Aorta (tissue), 5 donors: ENCODE measurements at regions not wholly inside any gene's neighbourhood (a gene's known extent, or its start where the extent isn't known, plus 50 kb on each side); places are given as distances from the start of the nearest gene placed in this dataset.

ENCODE experiments used
- ATAC-seq: fragments of 200-7000 bp; cut with Tn5 transposase; one replicate; pipeline ENCODE4 v1.9.1; 2022; ENCODE audit warnings: moderate library complexity; ENCODE audit not compliant: low FRiP score
- DNase-seq, 2 donors: peaks; one replicate each; pipeline ENCODE4 v3.0.0-alpha.2; 2020
- H3K27ac ChIP-seq, 2 donors: one replicate each; pipeline ENCODE4 v1.5.1; 2013; ENCODE audit warnings: low read length in 2 of 2, mild to moderate bottlenecking in 2 of 2, moderate library complexity in 2 of 2, control low read depth in 1 of 2, inconsistent platforms in 1 of 2, low read depth in 1 of 2
- H3K27me3 ChIP-seq, 2 donors: one replicate each; pipeline ENCODE4 v1.6.1; 2013; ENCODE audit warnings: control low read depth in 1 of 2, low read length in 1 of 2, mild to moderate bottlenecking in 1 of 2, moderate library complexity in 1 of 2; ENCODE audit not compliant: insufficient read depth in 2 of 2, control insufficient read depth in 1 of 2
- H3K36me3 ChIP-seq, 2 donors: one replicate each; pipeline ENCODE4 v1.6.1; 2013; ENCODE audit warnings: control low read depth in 1 of 2, low read length in 1 of 2, mild to moderate bottlenecking in 1 of 2; ENCODE audit not compliant: insufficient read depth in 2 of 2, control insufficient read depth in 1 of 2
- H3K4me1 ChIP-seq, 2 donors: one replicate each; pipeline ENCODE4 v1.6.1; 2013; ENCODE audit warnings: low read length in 2 of 2, control low read depth in 1 of 2, mild to moderate bottlenecking in 1 of 2, moderate library complexity in 1 of 2; ENCODE audit not compliant: insufficient read depth in 2 of 2, control insufficient read depth in 1 of 2
- H3K4me3 ChIP-seq, 2 donors: one replicate each; pipeline ENCODE4 v1.5.1; 2013; ENCODE audit warnings: low read length in 2 of 2, control low read depth in 1 of 2, mild to moderate bottlenecking in 1 of 2
- H3K9me3 ChIP-seq: one replicate; pipeline ENCODE4 v1.6.1; 2013; ENCODE audit warnings: mild to moderate bottlenecking, low read length; ENCODE audit not compliant: control insufficient read depth
- WGBS, 2 donors: extraction: QIAGEN DNeasy Blood & Tissue Kit; methylation state at CpG; one replicate each; pipeline ENCODE4 v1.1.7; 2013; 5-methylcytosine and 5-hydroxymethylcytosine counted together
- intact Hi-C, 2 donors: fragments of 100-400 bp; cut with DNase I; formaldehyde crosslinking; loops; one replicate each; pipeline versions ENCODE4 v1.14.2 to v1.15.0; 2022
- donor health status: healthy with polysubstance abuse.
- donor health status: Bipolar disorder and iron deficiency.
- donor health status: DM: no; HTN: no; CAD: no.
- donor health status: DM: no; HTN: no; CAD: no.
- donor health status: DM: yes; HTN: yes; CAD: no.

DNA sequence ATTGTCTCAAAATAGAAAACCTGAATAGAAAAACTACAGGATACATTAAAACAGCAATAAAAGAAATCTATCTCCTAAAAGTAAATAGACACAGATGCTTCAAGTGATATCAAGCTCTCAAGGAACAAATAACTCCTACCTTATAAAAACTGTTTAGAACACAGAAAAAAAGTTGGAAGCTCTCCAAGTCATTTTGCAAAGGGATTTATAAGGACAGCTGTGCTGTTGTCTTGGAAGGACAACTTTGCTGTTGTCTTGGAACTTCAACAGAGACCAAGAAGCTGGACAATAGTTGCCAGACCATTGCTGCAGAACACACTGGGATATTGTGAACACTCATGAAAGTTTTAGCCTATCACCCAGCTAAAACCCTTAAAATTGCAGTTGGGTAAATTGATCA lies 780.7 kb downstream of the FLRT2 start:
- Histone ChIP-seq H3K27ac (no peak overlapping the region), H3K36me3 (no peaks in the 10 kb centered on the region), H3K4me3 (no peak overlapping the region), H3K9me3 (no peaks in the 10 kb centered on the region), H3K4me1 (no peaks in the 10 kb centered on the region), H3K27me3 (no peaks in the 10 kb centered on the region)
- DNase-seq, result no peak
- ATAC-seq, result no peak
- intact Hi-C loops, result no loop called here

DNA sequence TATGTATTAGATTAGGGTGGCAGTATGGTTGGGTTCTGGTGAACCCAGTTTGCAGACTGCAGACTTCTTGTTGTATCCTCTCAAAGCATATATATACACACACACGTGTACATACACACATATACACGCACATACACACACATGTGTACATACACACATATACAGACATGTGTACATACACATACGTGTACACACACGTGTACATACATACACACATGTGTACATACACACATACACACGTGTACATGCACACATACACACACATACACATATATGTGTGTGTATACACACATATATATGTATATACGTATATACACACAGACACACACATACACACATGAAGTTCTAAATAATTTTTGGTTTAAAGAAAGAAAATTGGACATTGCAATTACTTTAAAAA lies 780.2 kb downstream of the FLRT2 start:
- Histone ChIP-seq H3K27me3 (no peaks in the 10 kb centered on the region), H3K36me3 (no peaks in the 10 kb centered on the region), H3K4me1 (no peaks in the 10 kb centered on the region), H3K9me3 (no peaks in the 10 kb centered on the region), H3K27ac (no peak overlapping the region), H3K4me3 (no peak overlapping the region)
- no peak for ATAC-seq
- no peak for DNase-seq
- 83 to 91% methylated on average over 6 of the region's 6 CpGs for WGBS, 2 donors
- intact Hi-C loops, result no loop called here

DNA sequence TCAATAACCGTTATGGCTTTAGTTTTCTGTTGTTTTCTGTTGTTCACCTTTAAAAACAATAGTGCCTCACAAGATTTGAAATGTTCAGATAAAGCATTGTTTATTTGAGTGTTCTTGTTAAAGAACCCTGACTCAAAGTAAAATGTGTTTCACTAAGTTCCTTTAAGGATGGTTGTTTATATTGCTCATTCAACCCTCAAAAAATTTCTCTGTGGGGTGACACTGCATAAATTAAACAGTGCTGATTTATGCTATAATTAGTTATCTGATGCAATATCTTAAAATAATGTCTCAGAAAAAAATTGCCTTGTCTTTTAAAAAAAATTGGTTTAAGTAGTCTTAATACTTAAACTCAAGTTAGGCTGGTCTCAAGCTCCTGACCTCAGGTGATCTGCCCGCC lies 775.1 kb downstream of the FLRT2 start:
- no peaks in the 10 kb centered on the region for H3K36me3 ChIP-seq
- H3K4me3 ChIP-seq, result no peak overlapping the region
- no peaks in the 10 kb centered on the region for H3K9me3 ChIP-seq
- DNase-seq (no peak), ATAC-seq (no peak)
- intact Hi-C loops, result no loop called here
- no peaks in the 10 kb centered on the region for H3K27me3 ChIP-seq
- WGBS, 2 donors, result 70 to 71% methylated on average over 2 of the region's 2 CpGs
- H3K4me1 ChIP-seq, result no peaks in the 10 kb centered on the region
- no peak overlapping the region for H3K27ac ChIP-seq

DNA sequence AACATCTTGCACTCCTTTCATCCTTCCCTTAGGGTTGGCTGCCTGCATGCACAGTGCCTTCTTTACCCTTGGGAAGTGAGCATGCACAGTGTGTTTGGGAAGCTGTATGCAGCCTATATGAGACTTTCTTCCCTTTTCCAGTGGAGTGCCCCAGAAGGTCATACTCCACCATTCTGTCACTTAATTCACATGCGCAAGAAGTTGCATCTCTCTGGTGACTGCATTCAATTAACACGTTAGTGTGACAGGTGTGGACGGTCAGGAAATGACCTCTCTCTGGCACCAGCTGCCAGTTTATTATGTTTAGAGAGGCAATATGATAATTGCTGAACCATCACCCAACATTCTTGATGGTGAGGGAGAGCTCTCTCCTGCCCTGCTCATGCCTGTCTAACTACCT lies 770.0 kb downstream of the FLRT2 start:
- Histone ChIP-seq H3K9me3 (peaks cover 1% of the 10 kb centered on the region), H3K27me3 (no peaks in the 10 kb centered on the region), H3K27ac (no peak overlapping the region), H3K4me3 (no peak overlapping the region), H3K36me3 (no peaks in the 10 kb centered on the region), H3K4me1 (no peaks in the 10 kb centered on the region)
- no peak for ATAC-seq
- 80 to 83% methylated on average over 3 of the region's 3 CpGs for WGBS, 2 donors
- no peak for DNase-seq
- intact Hi-C loops, result no loop called here

DNA sequence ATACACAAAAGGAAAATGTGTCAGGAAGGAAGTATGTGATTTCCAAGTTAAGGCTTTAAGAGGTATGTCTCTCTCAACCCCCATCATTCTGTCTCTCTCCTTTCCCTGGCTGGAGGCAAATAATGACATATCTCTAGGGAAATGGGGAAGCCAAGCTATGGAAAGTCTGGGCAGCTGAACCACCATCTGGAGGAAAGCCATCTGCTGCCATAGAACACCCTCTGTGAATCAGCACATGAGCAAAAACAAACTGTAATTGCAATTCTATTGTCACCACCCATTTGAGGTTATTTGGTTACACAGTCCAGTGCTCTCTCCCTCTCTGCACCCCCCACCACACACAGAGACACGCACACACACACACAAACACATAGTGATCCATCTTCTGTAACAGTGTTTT lies 766.2 kb downstream of the FLRT2 start:
- Histone ChIP-seq H3K4me3 (no peak overlapping the region), H3K27ac (no peak overlapping the region), H3K4me1 (no peaks in the 10 kb centered on the region), H3K9me3 (peaks cover 1% of the 10 kb centered on the region), H3K27me3 (no peaks in the 10 kb centered on the region), H3K36me3 (no peaks in the 10 kb centered on the region)
- DNase-seq (no peak), ATAC-seq (no peak)
- WGBS, 2 donors, result 22 to 50% methylated on average over 1 of the region's 1 CpG
- intact Hi-C loops, result no loop called here

DNA sequence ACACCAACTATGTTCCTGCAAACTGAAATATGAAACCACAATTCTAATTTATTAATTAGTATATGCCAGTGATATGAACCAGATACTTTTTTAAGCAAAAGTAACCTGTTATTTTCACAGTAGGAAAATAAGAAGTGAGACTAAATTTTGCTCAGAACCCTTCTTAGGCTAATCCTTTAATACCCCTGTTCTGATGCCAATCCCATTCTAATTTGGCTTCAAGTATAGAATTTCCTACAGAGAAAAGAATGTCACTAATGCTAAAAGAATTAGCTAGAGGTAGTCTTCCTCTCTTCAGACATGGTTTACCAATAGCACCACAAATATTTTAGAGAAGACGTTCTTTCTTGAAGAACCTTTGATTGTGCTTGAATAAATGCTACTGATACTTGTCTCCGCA lies 758.4 kb downstream of the FLRT2 start:
- ATAC-seq (no peak), DNase-seq (no peak)
- no peaks in the 10 kb centered on the region for H3K27me3 ChIP-seq
- H3K4me3 ChIP-seq, result no peak overlapping the region
- 87 to 93% methylated on average over 2 of the region's 2 CpGs for whole genome bisulfite sequencing, 2 donors
- no peaks in the 10 kb centered on the region for H3K36me3 ChIP-seq
- intact Hi-C loops, result no loop called here
- no peak overlapping the region for H3K27ac ChIP-seq
- H3K4me1 ChIP-seq, result no peaks in the 10 kb centered on the region
- no peaks in the 10 kb centered on the region for H3K9me3 ChIP-seq

DNA sequence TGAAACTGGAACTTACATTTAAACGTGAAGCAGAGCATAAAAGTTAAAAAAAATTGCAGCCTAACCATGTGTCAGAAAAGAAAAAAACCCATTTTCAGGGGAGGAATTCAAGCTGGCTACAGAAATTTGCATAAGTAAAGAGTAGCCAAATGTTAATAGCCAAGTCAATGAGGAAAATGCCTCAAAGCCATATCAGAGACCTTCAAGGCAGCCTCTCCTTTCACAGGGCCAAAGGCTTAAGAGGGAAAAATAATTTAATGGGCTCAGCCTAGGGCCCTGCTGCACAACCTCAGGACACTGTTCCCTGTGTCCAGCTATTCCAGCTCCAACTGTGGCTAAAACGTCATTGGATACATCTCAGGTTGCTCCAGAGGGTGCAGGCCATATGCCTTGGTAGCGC lies 749.5 kb downstream of the FLRT2 start:
- Histone ChIP-seq H3K36me3 (no peaks in the 10 kb centered on the region), H3K4me3 (no peak overlapping the region), H3K4me1 (no peaks in the 10 kb centered on the region), H3K27me3 (no peaks in the 10 kb centered on the region), H3K27ac (no peak overlapping the region), H3K9me3 (no peaks in the 10 kb centered on the region)
- no peak for DNase-seq
- intact Hi-C loops, result no loop called here
- ATAC-seq, result no peak
- WGBS, 2 donors, result 74 to 75% methylated on average over 3 of the region's 3 CpGs

DNA sequence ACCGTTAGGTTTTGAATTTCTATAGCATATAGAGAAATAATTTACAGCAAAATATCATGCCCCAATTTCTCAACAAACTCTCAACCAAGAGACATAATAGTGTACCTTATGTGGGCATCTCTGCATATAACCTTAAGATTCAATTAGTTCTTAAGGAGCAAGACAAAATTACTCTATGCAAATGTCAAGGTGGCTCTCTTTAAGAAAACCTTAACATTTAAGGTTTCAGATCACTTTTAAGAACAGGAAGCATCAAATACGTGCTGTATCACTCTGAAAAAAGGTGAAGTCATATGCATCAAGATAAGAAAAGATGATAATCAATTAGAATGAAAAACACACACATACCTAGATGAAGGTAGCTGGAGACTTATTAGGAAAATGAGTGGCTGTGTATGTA lies 728.0 kb downstream of the FLRT2 start:
- no peaks in the 10 kb centered on the region for H3K36me3 ChIP-seq
- H3K4me3 ChIP-seq, result no peak overlapping the region
- intact Hi-C loops, result no loop called here
- DNase-seq, result no peak
- WGBS, 2 donors, result 56 to 71% methylated on average over 2 of the region's 2 CpGs
- no peak for ATAC-seq
- no peaks in the 10 kb centered on the region for H3K9me3 ChIP-seq
- H3K4me1 ChIP-seq, result no peaks in the 10 kb centered on the region
- H3K27me3 ChIP-seq, result no peaks in the 10 kb centered on the region
- no peak overlapping the region for H3K27ac ChIP-seq

DNA sequence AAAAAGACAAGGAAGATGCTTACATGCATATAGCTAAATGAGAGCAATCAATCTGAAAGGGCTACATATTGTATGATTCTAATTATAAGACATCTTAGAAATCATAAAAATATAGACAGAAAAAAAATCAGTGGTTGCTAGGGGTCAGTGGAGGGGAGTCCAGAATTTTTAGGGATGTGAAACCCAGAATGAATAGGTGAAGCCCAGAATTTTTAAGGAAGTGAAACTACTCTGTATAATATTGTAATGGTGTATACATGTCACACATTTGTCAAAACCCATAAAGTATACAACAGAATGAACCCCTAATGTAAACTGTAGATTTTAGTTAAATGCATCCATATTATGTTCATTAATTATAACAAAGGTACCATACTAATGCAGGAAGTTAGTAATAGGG lies 713.2 kb downstream of the FLRT2 start:
- DNase-seq (no peak), ATAC-seq (no peak)
- H3K27ac ChIP-seq, result no peak overlapping the region
- intact Hi-C loops, result no loop called here
- no peaks in the 10 kb centered on the region for H3K36me3 ChIP-seq
- no peaks in the 10 kb centered on the region for H3K27me3 ChIP-seq
- H3K4me3 ChIP-seq, result no peak overlapping the region
- no peaks in the 10 kb centered on the region for H3K9me3 ChIP-seq
- no peaks in the 10 kb centered on the region for H3K4me1 ChIP-seq

DNA sequence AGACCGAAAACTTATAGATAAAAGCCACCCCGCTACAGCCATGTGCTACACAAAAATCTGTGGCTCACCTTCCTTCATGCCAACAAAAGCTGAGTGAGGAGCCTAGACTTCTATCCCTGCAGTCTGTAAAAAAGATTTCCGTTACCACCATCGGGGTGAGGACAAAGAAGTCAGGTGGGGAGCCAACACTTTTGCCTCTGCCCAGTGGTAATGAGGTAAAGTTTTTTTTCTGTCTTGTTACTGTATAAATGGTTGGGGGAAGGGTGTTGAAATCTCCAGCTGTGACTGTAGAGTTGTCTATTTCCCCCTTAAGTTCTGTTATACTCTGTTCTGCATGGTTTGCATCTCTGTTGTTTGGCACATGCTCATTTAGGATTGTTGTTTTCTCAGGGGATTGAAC lies 707.8 kb downstream of the FLRT2 start:
- ATAC-seq (no peak), DNase-seq (no peak)
- H3K4me3 ChIP-seq, result no peak overlapping the region
- H3K27ac ChIP-seq, result no peak overlapping the region
- H3K27me3 ChIP-seq, result no peaks in the 10 kb centered on the region
- H3K4me1 ChIP-seq, result no peaks in the 10 kb centered on the region
- H3K36me3 ChIP-seq, result no peaks in the 10 kb centered on the region
- 39 to 44% methylated on average over 4 of the region's 4 CpGs for WGBS, 2 donors
- intact Hi-C loops, result no loop called here
- no peaks in the 10 kb centered on the region for H3K9me3 ChIP-seq
